SK-N-SH (cell line): ENCODE measurements at regions not wholly inside any gene's neighbourhood (a gene's known extent, or its start where the extent isn't known, plus 50 kb on each side); places are given as distances from the start of the nearest gene placed in this dataset.

Experiments
- CTCF ChIA-PET: fragments of 300-600, 350-600 bp; formaldehyde crosslinking; extraction: SDS; loops from one replicate; lab custom pipeline; 2021; lab: Yijun Ruan, JAX
- POLR2A ChIA-PET: fragments of 350-600 bp; sonication (Branson Sonifier 250); formaldehyde crosslinking; extraction: SDS; loops from one replicate; lab custom pipeline; 2020; ENCODE audit warnings: antibody characterized with exemption, inconsistent platforms; lab: Yijun Ruan, JAX
- DNase-seq: peaks from one replicate; pipeline ENCODE4 v3.0.0; 2012
- H2AFZ ChIP-seq: fragments of 200-600 bp; sonication (generic); 2 replicates; pipeline ENCODE4 v1.8.1; 2016; ENCODE audit warnings: antibody characterized with exemption, mild to moderate bottlenecking, low read depth
- H3F3A ChIP-seq: fragments of 200-600 bp; sonication (generic); replicated peaks from 2 replicates; pipeline ENCODE3; 2016; ENCODE audit warnings: antibody characterized with exemption, mild to moderate bottlenecking; ENCODE audit not compliant: insufficient read depth
- H3K27ac ChIP-seq, 2 experiments: fragments of 200-500 bp in 1 of 2; fragments of 200-600 bp in 1 of 2; sonication (Bioruptor generic) in 1 of 2; sonication (generic), shearing (Covaris generic) in 1 of 2; 2 replicates each; pipeline versions ENCODE4 v1.5.1 to v1.6.1; 2014 to 2016; ENCODE audit warnings: low read depth in 2 of 2, inconsistent platforms in 1 of 2, low read length in 1 of 2, mild to moderate bottlenecking in 1 of 2, mixed read lengths in 1 of 2
- H3K27me3 ChIP-seq: fragments of 200-600 bp; sonication (generic), shearing (Covaris generic); 2 replicates; pipeline ENCODE4 v1.6.1; 2016; ENCODE audit warnings: mixed run types; ENCODE audit not compliant: insufficient read depth
- H3K36me3 ChIP-seq, 2 experiments: fragments of 200-500 bp in 1 of 2; fragments of 200-600 bp in 1 of 2; sonication (Bioruptor generic) in 1 of 2; sonication (generic) in 1 of 2; replicated peaks in 1 of 2; 2 replicates each; pipeline versions ENCODE3 to v1.5.1; 2014 to 2016; ENCODE audit warnings: low read length in 1 of 2, mild to moderate bottlenecking in 1 of 2; ENCODE audit not compliant: insufficient read depth in 2 of 2, control insufficient read depth in 1 of 2
- H3K4me1 ChIP-seq, 2 experiments: fragments of 200-500 bp in 1 of 2; fragments of 200-600 bp in 1 of 2; sonication (Bioruptor generic) in 1 of 2; sonication (generic), shearing (Covaris generic) in 1 of 2; 2 replicates each; pipeline versions ENCODE4 v1.5.1 to v1.6.1; 2014 to 2016; ENCODE audit warnings: low read depth in 1 of 2, low read length in 1 of 2, mixed run types in 1 of 2; ENCODE audit not compliant: insufficient read depth in 2 of 2, control insufficient read depth in 1 of 2
- H3K4me2 ChIP-seq: fragments of 200-600 bp; sonication (generic), shearing (Covaris generic); 2 replicates; pipeline ENCODE4 v1.6.1; 2017; ENCODE audit warnings: mixed run types
- H3K4me3 ChIP-seq, 2 experiments: fragments of 200-500 bp in 1 of 2; fragments of 200-600 bp in 1 of 2; sonication (Bioruptor generic) in 1 of 2; sonication (generic), shearing (Covaris generic) in 1 of 2; 2 replicates each; pipeline versions ENCODE4 v1.5.1 to v1.8.1; 2014 to 2016; ENCODE audit warnings: low read depth in 2 of 2, inconsistent platforms in 1 of 2, low read length in 1 of 2, mild to moderate bottlenecking in 1 of 2, mixed read lengths in 1 of 2, moderate library complexity in 1 of 2
- H3K79me2 ChIP-seq: fragments of 200-600 bp; sonication (generic); 2 replicates; pipeline ENCODE4 v1.8.1; 2017; ENCODE audit warnings: mild to moderate bottlenecking; ENCODE audit not compliant: insufficient read depth
- H3K9ac ChIP-seq: fragments of 200-600 bp; sonication (generic); 2 replicates; pipeline ENCODE4 v1.6.1; 2017; ENCODE audit warnings: mixed run types
- H3K9me2 ChIP-seq: fragments of 200-600 bp; sonication (generic); 2 replicates; pipeline ENCODE4 v1.6.1; 2017; ENCODE audit warnings: mixed run types
- H3K9me3 ChIP-seq: fragments of 200-600 bp; sonication (generic); 2 replicates; pipeline ENCODE4 v1.6.1; 2017; ENCODE audit warnings: mixed run types, mild to moderate bottlenecking, moderate library complexity
- H4K20me1 ChIP-seq: fragments of 200-600 bp; sonication (generic); 2 replicates; pipeline ENCODE4 v1.6.1; 2017; ENCODE audit warnings: mild to moderate bottlenecking, mixed run types; ENCODE audit not compliant: insufficient read depth
- CHD2 ChIP-seq: fragments of 150-350 bp; IDR thresholded peaks from 2 replicates; pipeline ENCODE4 v1.6.1; 2018; ENCODE audit warnings: low read length; ENCODE audit not compliant: partially characterized antibody
- EP300 ChIP-seq, 2 experiments: IDR thresholded peaks; 2 replicates each; pipeline versions ENCODE4 v1.4.0 to v1.6.1; 2012; ENCODE audit warnings: borderline replicate concordance in 1 of 2, low read depth in 1 of 2, low read length in 1 of 2
- EZH2phosphoT487 ChIP-seq: fragments of 200-600 bp; sonication (generic); IDR thresholded peaks from 2 replicates; pipeline ENCODE4 v1.6.1; 2017; ENCODE audit warnings: low read depth, mixed run types, mild to moderate bottlenecking, antibody characterized with exemption, moderate library complexity, borderline replicate concordance
- FOSL2 ChIP-seq: IDR thresholded peaks from 2 replicates; pipeline ENCODE4 v1.4.0; 2012; ENCODE audit warnings: low read depth, mild to moderate bottlenecking, moderate library complexity, borderline replicate concordance
- FOXJ3 ChIP-seq: sonication (generic); formaldehyde crosslinking; IDR thresholded peaks from 2 replicates; pipeline ENCODE4 v1.5.1; 2020; ENCODE audit warnings: mild to moderate bottlenecking, missing genetic modification reagents
- FOXM1 ChIP-seq: IDR thresholded peaks from 2 replicates; pipeline ENCODE4 v1.4.0; 2012; ENCODE audit warnings: low read depth, mild to moderate bottlenecking
- JUND ChIP-seq: IDR thresholded peaks from 2 replicates; pipeline ENCODE4 v1.4.0; 2012
- MAX ChIP-seq: IDR thresholded peaks from 2 replicates; pipeline ENCODE4 v1.4.0; 2012; ENCODE audit warnings: low read depth
- MEF2A ChIP-seq: IDR thresholded peaks from 2 replicates; pipeline ENCODE4 v1.4.0; 2012; ENCODE audit warnings: low read depth, borderline replicate concordance
- NRF1 ChIP-seq: IDR thresholded peaks from 2 replicates; pipeline ENCODE4 v1.6.1; 2012; ENCODE audit warnings: low read depth, mild to moderate bottlenecking, low read length
- PBX3 ChIP-seq: IDR thresholded peaks from 2 replicates; pipeline ENCODE4; 2012
- POLR2AphosphoS5 ChIP-seq: IDR thresholded peaks from 2 replicates; pipeline ENCODE4 v1.6.1; 2012; ENCODE audit warnings: low read depth, low read length
- RAD21 ChIP-seq: IDR thresholded peaks from 2 replicates; pipeline ENCODE4 v1.6.1; 2012; ENCODE audit warnings: mild to moderate bottlenecking, low read length
- RFX5 ChIP-seq: IDR thresholded peaks from 2 replicates; pipeline ENCODE4 v1.6.1; 2012; ENCODE audit warnings: mild to moderate bottlenecking, improper control_type of control experiment, low read length
- SMC3 ChIP-seq: IDR thresholded peaks from 2 replicates; pipeline ENCODE4 v1.6.1; 2012; ENCODE audit warnings: low read depth, low read length, improper control_type of control experiment
- TEAD4 ChIP-seq: IDR thresholded peaks from 2 replicates; pipeline ENCODE4 v1.4.0; 2012; ENCODE audit warnings: mild to moderate bottlenecking, borderline replicate concordance; ENCODE audit not compliant: insufficient read depth
- USF1 ChIP-seq: IDR thresholded peaks from 2 replicates; pipeline ENCODE4 v1.4.0; 2012; ENCODE audit warnings: low read depth, borderline replicate concordance
- WGBS: methylation state at CpG from one replicate; pipeline ENCODE4 v1.1.6; 2017; ENCODE audit warnings: low lambda C conversion rate; 5-methylcytosine and 5-hydroxymethylcytosine counted together
- TF ChIP-seq, protein P1 (sequence below): fragments of 150-350 bp; IDR thresholded peaks from 2 replicates; pipeline ENCODE4 v1.6.1; 2017; ENCODE audit warnings: antibody characterized with exemption, low read length, low read depth, borderline replicate concordance
- TF ChIP-seq, protein P2 (sequence below): fragments of 200-600 bp; sonication (generic); IDR thresholded peaks from 2 replicates; pipeline ENCODE4 v1.6.1; 2017; ENCODE audit warnings: antibody characterized with exemption, mild to moderate bottlenecking, moderate library complexity

DNA sequence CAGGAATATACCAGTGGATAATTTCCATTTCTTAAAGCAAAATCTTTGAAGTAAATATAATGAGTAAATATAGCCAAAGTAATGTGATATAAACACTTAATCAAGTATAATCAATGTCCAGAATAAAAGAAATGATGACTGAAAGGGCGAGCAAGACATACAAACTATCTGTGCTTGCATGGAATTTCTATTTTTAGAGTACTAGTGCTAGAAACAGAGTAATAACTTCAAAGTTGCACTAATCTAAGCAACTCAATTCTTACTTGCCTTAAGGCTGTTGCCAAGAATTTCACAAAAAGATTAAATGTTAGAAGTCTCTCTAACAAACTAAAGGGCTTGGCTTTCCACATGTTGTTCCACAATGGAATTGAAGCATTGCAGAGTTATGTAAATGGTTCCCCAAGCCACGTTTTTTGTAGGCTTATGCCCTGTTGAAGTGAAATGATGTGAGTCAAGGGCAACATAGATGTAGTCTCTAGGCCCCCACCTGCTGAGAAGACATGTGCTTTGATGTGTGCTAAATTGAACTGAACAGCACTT lies 175.0 kb upstream of the LMNTD1 start:
- Histone ChIP-seq H3K27me3 (no peaks in the 10 kb centered on the region), H3F3A (no peaks in the 10 kb centered on the region), H4K20me1 (no peaks in the 10 kb centered on the region), H3K4me3 (no peak overlapping the region), H3K79me2 (no peaks in the 10 kb centered on the region), H3K36me3 (no peaks in the 10 kb centered on the region), H3K27ac (no peak overlapping the region)
- POLR2A ChIA-PET, result no interaction called here
- CTCF ChIA-PET, result no interaction called here
- DNase-seq, result no peak
- WGBS, result 43% methylated on average over 2 of the region's 2 CpGs
- TF ChIP-seq FOSL2 (no peak), EZH2phosphoT487 (no peak), JUND (no peak), TEAD4 (no peak), CHD2 (no peak), USF1 (no peak), RFX5 (no peak)
- TF ChIP-seq, protein P1, sequence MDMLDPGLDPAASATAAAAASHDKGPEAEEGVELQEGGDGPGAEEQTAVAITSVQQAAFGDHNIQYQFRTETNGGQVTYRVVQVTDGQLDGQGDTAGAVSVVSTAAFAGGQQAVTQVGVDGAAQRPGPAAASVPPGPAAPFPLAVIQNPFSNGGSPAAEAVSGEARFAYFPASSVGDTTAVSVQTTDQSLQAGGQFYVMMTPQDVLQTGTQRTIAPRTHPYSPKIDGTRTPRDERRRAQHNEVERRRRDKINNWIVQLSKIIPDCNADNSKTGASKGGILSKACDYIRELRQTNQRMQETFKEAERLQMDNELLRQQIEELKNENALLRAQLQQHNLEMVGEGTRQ, result no peak
- TF ChIP-seq, all 33 proteins: peak for 0
- Histone ChIP-seq H3K9me3 (no peaks in the 10 kb centered on the region), H2AFZ (no peak overlapping the region), H3K4me2 (no peak overlapping the region), H3K9ac (no peak overlapping the region), H3K9me2 (no peaks in the 10 kb centered on the region), H3K4me1 (no peaks in the 10 kb centered on the region; a peak in 1 of 4 replicates)

DNA sequence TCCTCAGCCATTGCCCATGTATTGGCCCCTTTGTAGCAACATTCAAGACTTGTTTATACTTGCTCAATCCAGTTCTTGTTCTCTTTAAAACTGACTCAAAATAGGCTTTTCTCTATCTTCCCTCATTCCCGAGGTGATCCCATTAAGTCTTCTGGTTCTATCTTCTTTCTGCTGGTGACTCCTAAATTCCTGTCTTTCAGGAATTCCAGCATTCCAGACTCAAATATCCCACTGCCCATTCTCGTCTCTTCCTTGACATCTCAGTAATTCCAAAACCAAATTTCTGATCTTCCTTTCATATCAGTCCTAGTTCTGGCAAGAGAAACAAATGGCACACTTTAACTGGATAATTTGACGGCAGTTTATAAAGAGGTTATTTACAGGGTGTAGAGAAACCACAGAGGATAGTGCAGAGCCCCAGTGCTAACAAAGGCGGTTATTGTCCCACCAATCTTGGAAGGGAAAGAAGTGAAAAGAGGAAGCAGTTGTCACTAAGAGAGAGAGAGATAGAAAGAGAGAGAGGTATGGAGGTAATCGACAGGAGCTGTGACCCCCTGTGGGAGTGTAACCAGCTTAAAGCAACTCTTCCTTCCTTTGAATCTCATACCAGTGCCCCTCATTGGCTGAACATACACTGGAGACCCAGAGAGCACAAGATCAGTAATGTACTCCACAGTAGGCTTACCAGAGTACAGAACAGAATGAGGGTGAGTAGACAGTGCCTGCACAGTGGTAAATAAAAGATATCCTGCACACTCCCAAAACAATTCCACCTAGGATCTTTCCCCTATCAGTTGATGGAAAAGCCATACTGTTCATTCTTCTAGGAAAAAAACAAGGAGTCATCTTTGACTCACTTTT lies 177.6 kb upstream of the LMNTD1 start:
- H3K27me3 ChIP-seq, result no peaks in the 10 kb centered on the region
- POLR2A ChIA-PET, result no interaction called here
- H2AFZ ChIP-seq, result no peak overlapping the region
- H3K4me3 ChIP-seq, result no peak overlapping the region
- no peaks in the 10 kb centered on the region for H3F3A ChIP-seq
- no peak overlapping the region for H3K27ac ChIP-seq
- 82% methylated on average over 5 of the region's 5 CpGs for WGBS
- H3K9ac ChIP-seq, result no peak overlapping the region
- no peak for DNase-seq
- H3K9me3 ChIP-seq, result no peaks in the 10 kb centered on the region
- CTCF ChIA-PET, result no interaction called here
- H3K36me3 ChIP-seq, result no peaks in the 10 kb centered on the region
- no peaks in the 10 kb centered on the region for H3K79me2 ChIP-seq
- no peaks in the 10 kb centered on the region for H3K9me2 ChIP-seq
- H4K20me1 ChIP-seq, result no peaks in the 10 kb centered on the region
- no peaks in the 10 kb centered on the region for H3K4me1 ChIP-seq
- no peak overlapping the region for H3K4me2 ChIP-seq
- TF ChIP-seq RFX5 (no peak), POLR2AphosphoS5 (no peak), FOSL2 (no peak), MEF2A (no peak), JUND (no peak), RAD21 (no peak), MAX (no peak), FOXM1 (no peak), PBX3 (no peak), USF1 (no peak), FOXJ3 (no peak), NRF1 (no peak), SMC3 (no peak), EP300 (IDR thresholded peaks at IDR 0.05; ENCODE audit: borderline replicate concordance in 1 of 2, low read depth in 1 of 2, low read length in 1 of 2) (no peak)
- TF ChIP-seq, protein P1, result no peak
- TF ChIP-seq, protein P2, sequence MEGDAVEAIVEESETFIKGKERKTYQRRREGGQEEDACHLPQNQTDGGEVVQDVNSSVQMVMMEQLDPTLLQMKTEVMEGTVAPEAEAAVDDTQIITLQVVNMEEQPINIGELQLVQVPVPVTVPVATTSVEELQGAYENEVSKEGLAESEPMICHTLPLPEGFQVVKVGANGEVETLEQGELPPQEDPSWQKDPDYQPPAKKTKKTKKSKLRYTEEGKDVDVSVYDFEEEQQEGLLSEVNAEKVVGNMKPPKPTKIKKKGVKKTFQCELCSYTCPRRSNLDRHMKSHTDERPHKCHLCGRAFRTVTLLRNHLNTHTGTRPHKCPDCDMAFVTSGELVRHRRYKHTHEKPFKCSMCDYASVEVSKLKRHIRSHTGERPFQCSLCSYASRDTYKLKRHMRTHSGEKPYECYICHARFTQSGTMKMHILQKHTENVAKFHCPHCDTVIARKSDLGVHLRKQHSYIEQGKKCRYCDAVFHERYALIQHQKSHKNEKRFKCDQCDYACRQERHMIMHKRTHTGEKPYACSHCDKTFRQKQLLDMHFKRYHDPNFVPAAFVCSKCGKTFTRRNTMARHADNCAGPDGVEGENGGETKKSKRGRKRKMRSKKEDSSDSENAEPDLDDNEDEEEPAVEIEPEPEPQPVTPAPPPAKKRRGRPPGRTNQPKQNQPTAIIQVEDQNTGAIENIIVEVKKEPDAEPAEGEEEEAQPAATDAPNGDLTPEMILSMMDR, result no peak
